Duodenal mucosa (tissue), 2 donors: ENCODE measurements at regions not wholly inside any gene's neighbourhood (a gene's known extent, or its start where the extent isn't known, plus 50 kb on each side); places are given as distances from the start of the nearest gene placed in this dataset.

Source experiments
- H3K27ac ChIP-seq: one replicate; pipeline ENCODE4 v1.7.0; 2013; ENCODE audit warnings: low read depth, low read length
- H3K27me3 ChIP-seq, 2 donors: one replicate each; pipeline ENCODE4 v1.7.0; 2013; ENCODE audit warnings: low read length in 2 of 2, control low read depth in 1 of 2; ENCODE audit not compliant: insufficient read depth in 2 of 2, control insufficient read depth in 1 of 2
- H3K36me3 ChIP-seq, 2 donors: one replicate each; pipeline ENCODE4 v1.7.0; 2013; ENCODE audit warnings: low read length in 2 of 2, control low read depth in 1 of 2; ENCODE audit not compliant: insufficient read depth in 2 of 2, control insufficient read depth in 1 of 2
- H3K4me1 ChIP-seq, 2 donors: one replicate each; pipeline ENCODE4 v1.7.0; 2013; ENCODE audit warnings: low read length in 2 of 2, control low read depth in 1 of 2; ENCODE audit not compliant: insufficient read depth in 2 of 2, control insufficient read depth in 1 of 2
- H3K4me3 ChIP-seq, 2 donors: one replicate each; pipeline ENCODE4 v1.7.0; 2013; ENCODE audit warnings: low read length in 2 of 2, low read depth in 1 of 2
- H3K9ac ChIP-seq, 2 donors: one replicate each; pipeline ENCODE4 v1.7.0; 2013; ENCODE audit warnings: low read length in 2 of 2, low read depth in 1 of 2
- H3K9me3 ChIP-seq, 2 donors: one replicate each; pipeline ENCODE4 v1.7.0; 2013; ENCODE audit warnings: low read length in 2 of 2, control low read depth in 1 of 2; ENCODE audit not compliant: control insufficient read depth in 1 of 2

DNA sequence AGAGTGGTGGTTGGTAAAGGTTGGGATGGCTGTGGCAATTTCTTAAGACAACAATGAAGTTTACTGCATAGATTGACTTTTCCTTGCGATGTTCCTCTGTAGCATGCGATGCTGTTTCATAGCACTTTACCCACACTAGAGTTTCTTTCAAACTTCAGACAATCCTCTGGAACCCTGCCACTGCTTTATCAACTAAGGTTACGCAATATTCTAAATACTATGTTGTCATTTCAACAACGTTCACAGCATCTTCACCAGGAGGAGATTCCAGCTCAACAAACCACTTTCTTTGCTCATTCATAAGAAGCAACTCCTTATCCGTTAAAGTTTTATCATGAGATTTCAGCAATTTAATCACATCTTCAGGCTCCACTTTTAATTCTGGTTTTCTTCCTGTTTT lies 161.2 kb upstream of the NRSN1 start:
- Histone ChIP-seq H3K4me1 (no peaks in the 10 kb centered on the region), H3K9me3 (no peaks in the 10 kb centered on the region), H3K36me3 (no peaks in the 10 kb centered on the region), H3K9ac (no peak overlapping the region), H3K4me3 (no peak overlapping the region), H3K27me3 (no peaks in the 10 kb centered on the region), H3K27ac (no peak overlapping the region)

DNA sequence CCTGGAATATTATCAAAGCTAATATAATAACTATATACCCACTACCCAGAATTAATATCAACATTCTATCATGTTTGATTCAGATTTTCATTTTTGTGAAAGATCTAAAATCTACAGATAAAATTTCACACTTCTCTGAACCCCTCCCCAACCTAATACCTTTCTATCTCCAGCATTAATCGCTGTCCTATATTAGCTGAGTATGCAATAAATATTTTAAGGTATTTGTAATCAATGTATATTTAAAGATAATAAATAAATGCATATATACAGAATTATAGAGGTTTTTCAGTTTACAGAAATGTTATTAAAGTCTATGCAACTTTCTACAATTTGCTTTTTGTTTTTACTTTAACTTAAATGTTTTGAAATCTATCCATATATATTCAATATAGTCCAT lies 156.7 kb upstream of the NRSN1 start:
- H3K27me3 ChIP-seq, result no peaks in the 10 kb centered on the region
- no peak overlapping the region for H3K9ac ChIP-seq
- no peaks in the 10 kb centered on the region for H3K4me1 ChIP-seq
- H3K36me3 ChIP-seq, result no peaks in the 10 kb centered on the region
- no peak overlapping the region for H3K27ac ChIP-seq
- no peaks in the 10 kb centered on the region for H3K9me3 ChIP-seq
- no peak overlapping the region for H3K4me3 ChIP-seq

DNA sequence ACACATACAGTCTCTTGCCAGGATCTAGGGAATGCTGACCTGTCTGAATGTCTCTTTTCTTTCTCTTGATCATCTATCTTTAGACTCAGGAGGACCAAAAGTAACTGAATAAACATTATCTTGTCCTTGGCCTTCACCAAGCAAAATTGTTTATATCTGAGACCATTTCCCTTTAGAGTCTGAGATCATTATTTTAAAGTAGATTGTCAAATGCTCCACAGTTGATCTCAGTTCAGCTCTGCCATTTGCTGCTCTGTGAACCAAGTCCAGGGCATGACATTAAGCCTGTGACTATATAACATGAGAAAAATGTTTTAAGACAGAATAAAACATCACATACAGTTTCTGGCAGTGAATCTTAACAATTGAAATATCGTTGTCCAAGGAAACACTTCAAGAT lies 148.3 kb upstream of the NRSN1 start:
- no peaks in the 10 kb centered on the region for H3K9me3 ChIP-seq

DNA sequence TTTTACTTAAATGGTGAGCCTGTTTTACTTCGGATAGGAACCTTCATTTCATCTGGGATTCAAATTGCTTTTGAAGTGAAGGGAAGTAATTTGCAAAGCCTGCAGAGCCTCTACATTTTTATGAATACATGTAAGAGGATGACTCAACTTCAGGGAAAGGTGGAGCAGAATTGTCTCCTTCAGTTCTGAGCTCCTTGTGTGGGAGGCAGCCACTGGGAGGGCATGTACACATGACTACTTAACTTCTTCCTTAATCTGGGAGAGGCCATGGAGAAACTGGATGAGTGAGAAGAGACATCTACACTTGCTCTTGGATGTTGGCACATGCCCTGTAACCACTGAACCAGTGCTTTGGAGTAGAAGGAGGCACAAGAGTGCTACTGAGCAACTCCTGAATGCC lies 145.1 kb upstream of the NRSN1 start:
- Histone ChIP-seq H3K9ac (no peak overlapping the region), H3K4me1 (no peaks in the 10 kb centered on the region), H3K4me3 (no peak overlapping the region), H3K27ac (no peak overlapping the region), H3K27me3 (no peaks in the 10 kb centered on the region), H3K36me3 (no peaks in the 10 kb centered on the region), H3K9me3 (no peaks in the 10 kb centered on the region)

More for the DNA sequence above, 148.3 kb upstream of the NRSN1 start:
- no peaks in the 10 kb centered on the region for H3K27me3 ChIP-seq
- no peak overlapping the region for H3K9ac ChIP-seq
- no peak overlapping the region for H3K4me3 ChIP-seq
- H3K36me3 ChIP-seq, result no peaks in the 10 kb centered on the region
- no peak overlapping the region for H3K27ac ChIP-seq
- no peaks in the 10 kb centered on the region for H3K4me1 ChIP-seq

DNA sequence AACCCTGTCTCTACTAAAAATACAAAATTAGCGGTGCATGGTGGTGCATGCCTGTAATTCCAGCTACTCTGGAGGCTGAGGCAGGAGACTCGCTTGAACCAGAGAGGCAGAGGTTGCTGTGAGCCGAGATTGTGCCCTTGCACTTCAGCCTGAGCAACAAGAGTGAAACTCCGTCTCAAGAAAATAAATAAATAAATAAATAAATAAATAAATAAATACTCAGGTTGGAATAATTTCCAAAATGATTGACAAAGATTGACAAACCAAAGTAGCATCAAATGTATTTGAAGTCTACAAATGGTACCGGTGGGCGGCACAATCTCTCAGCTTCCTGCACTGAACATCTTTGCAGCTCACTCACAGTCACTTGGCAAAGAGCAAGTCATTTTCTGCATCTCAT lies 144.1 kb upstream of the NRSN1 start:
- H3K36me3 ChIP-seq, result no peaks in the 10 kb centered on the region
- H3K9ac ChIP-seq, result no peak overlapping the region

DNA sequence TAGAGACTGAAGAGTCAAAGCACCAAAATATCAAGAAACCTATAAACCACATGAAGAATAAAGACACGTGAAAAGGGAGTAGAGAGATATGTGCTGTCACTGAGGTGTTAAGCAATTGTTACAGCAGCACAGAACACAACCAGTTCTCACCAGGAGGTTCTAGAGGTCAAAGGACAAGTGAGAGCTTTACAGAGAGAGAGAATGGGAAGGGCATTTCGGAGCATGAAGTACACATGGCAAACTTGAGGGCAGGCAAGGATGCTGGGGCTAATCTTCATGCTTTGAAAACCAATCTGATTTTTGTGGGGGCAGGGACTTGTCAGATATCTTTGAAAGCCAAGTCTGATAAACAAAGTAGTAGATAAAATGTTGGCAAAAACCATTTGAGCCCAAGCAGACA lies 142.3 kb upstream of the NRSN1 start:
- Histone ChIP-seq H3K36me3 (no peaks in the 10 kb centered on the region), H3K27ac (no peak overlapping the region), H3K4me3 (no peak overlapping the region), H3K9ac (no peak overlapping the region), H3K9me3 (no peaks in the 10 kb centered on the region), H3K4me1 (no peaks in the 10 kb centered on the region), H3K27me3 (no peaks in the 10 kb centered on the region)

More for the DNA sequence above, 144.1 kb upstream of the NRSN1 start:
- no peaks in the 10 kb centered on the region for H3K27me3 ChIP-seq
- H3K4me1 ChIP-seq, result no peaks in the 10 kb centered on the region
- H3K9me3 ChIP-seq, result no peaks in the 10 kb centered on the region
- no peak overlapping the region for H3K4me3 ChIP-seq
- H3K27ac ChIP-seq, result no peak overlapping the region

DNA sequence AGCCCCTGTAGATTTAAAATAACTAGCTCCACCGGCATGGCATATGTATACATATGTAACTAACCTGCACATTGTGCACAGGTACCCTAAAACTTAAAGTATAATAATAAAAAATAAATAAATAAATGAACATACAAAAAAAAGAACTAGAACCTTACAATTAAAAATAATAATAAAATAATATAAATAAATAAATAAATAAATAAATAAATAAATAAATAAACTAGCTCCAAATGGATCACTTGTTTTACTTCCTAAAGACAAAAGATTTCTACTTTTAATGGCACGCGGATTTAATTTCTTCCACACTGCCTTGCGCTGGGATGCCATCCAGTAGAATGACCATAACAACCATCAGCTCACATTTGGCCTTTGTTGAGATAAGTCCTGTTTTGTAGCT lies 141.0 kb upstream of the NRSN1 start:
- H3K4me3 ChIP-seq, result no peak overlapping the region
- H3K9ac ChIP-seq, result no peak overlapping the region
- H3K9me3 ChIP-seq, result no peaks in the 10 kb centered on the region
- no peak overlapping the region for H3K27ac ChIP-seq
- H3K36me3 ChIP-seq, result no peaks in the 10 kb centered on the region
- no peaks in the 10 kb centered on the region for H3K4me1 ChIP-seq
- H3K27me3 ChIP-seq, result no peaks in the 10 kb centered on the region

DNA sequence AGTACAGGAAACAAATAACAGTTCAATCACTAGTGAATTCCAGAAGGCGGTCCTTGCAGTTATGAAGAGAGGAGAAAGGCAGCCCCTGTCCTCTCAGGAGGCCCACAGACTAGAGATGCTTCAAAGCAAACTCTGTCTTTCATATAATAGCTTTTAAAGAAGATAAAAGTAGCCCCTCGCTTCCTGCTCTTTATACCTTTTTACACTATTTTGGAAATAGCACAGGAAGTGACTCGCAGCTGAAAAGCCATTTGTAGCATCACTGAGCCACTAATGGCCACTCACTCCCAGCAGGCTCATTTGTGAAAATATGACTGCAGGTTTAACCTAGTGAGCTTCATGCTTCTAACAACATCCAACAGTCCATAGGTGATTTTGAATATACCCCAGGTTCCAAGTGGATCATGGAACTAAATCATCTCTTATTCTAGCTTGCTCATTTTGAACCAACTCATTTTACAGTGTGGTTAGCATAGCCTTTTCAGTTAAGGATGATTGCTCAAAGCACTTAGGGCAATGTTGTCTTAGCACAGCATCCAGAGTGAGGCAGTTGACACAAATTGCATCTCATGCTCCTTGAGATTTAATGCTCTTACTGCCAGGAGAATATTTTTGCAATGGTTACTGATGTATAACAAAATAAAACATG lies 136.0 kb upstream of the NRSN1 start:
- Histone ChIP-seq H3K36me3 (no peaks in the 10 kb centered on the region), H3K4me1 (no peaks in the 10 kb centered on the region), H3K27me3 (no peaks in the 10 kb centered on the region), H3K27ac (no peak overlapping the region), H3K9me3 (no peaks in the 10 kb centered on the region), H3K4me3 (no peak overlapping the region), H3K9ac (no peak overlapping the region)

DNA sequence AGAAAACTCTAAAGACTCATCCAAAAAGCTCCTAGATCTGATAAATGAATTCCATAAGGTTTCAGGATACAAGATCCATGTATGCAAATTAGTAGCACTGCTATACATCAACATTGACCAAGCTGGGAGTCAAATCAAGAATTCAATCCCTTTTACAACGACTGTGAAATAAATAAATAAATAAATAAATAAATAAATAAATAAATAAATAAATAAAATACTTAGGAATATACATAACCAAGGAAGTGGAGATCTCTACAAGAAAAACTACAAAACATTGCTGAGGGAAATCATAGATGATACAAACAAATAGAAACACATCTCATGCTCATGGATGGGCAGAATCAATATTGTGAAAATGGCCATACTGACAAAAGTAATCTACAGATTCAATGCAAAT lies 132.0 kb upstream of the NRSN1 start:
- Histone ChIP-seq H3K4me1 (no peaks in the 10 kb centered on the region), H3K27ac (no peak overlapping the region), H3K9ac (no peak overlapping the region), H3K27me3 (no peaks in the 10 kb centered on the region), H3K9me3 (no peaks in the 10 kb centered on the region), H3K4me3 (no peak overlapping the region), H3K36me3 (no peaks in the 10 kb centered on the region)

DNA sequence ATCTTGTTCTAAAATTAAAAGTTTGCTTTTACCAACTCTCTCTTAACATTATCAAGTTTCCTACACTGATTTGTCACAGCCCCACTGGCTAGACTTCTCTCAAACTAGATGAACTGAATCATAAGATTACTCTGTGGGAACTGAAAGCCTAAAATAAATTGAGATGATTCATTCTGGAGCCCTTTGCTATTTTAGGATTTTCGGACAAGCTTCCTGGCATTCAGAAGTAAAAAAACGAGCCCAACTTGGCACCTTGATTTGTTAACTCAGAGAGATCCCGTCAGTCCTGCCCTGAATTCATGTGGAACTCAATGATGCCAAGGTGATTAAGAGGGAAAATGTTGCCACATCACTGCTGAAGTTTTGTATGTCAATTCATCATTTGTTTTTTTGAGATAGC lies 122.0 kb upstream of the NRSN1 start:
- Histone ChIP-seq H3K9ac (no peak overlapping the region), H3K27ac (no peak overlapping the region), H3K4me1 (no peaks in the 10 kb centered on the region)

DNA sequence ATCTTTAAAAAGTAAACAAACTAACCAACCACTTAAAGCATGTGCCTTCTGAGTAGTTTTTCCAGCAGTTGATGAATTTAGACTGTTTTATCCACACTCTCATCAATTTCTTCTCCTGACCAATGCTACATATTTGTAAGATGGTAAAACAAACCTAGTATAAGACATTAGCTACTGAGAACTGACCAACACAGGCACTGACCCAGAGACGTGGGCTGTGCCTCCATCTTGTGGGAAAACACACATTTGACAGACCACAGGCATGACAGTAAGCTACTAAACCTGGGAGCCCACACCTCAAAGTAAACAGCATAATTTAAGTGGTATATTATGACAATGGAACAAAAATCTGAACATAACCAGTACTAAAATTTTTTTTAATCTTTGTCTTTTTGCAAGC lies 121.4 kb upstream of the NRSN1 start:
- H3K36me3 ChIP-seq, result no peaks in the 10 kb centered on the region
- H3K4me1 ChIP-seq, result no peaks in the 10 kb centered on the region
- peaks cover 2 to 4% of the 10 kb centered on the region in 2 donors for H3K9me3 ChIP-seq
- no peaks in the 10 kb centered on the region for H3K27me3 ChIP-seq
- H3K4me3 ChIP-seq, result no peak overlapping the region
- no peak overlapping the region for H3K9ac ChIP-seq
- H3K27ac ChIP-seq, result no peak overlapping the region

More for the DNA sequence above, 122.0 kb upstream of the NRSN1 start:
- H3K4me3 ChIP-seq, result no peak overlapping the region
- H3K9me3 ChIP-seq, result peaks cover 2 to 4% of the 10 kb centered on the region in 2 donors
- H3K36me3 ChIP-seq, result no peaks in the 10 kb centered on the region
- no peaks in the 10 kb centered on the region for H3K27me3 ChIP-seq
